ENCODE measurements at regions not wholly inside any gene's neighbourhood (a gene's known extent, or its start where the extent isn't known, plus 50 kb on each side); places are given as distances from the start of the nearest gene placed in this dataset.

DNA sequence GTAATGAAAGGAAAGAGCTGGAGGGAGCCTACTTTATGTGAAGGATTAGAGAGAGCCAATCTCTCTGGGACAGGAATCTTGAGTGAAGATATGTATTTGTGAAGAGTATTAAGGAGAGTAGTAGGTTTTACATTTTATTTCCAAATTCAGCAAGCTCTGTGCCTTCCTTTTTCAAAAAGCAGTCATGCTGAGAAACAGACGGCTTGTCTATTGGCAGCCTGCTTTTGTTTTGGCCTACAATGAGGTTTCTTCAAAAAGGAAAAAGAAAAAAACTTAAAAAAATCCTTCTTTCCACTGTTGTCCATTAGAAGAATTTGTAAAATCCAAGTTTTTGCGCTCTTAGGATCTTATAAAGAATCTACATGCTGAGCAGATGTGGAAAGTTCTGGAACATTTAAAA, 103.6 kb upstream of the PTGFR start:
- WGBS, 4 donors: 59 to 67% (median 66%) methylated on average over 2 of the region's 2 CpGs
- Histone ChIP-seq H3K4me3 (no peak overlapping the region), H3K27ac (peak overlapping the region in 3 of 12 donors; percentile 52 to 66 (median 65)), H3K9me3 (peaks cover 0 to 4% (median 0%) of the 10 kb centered on the region in 12 donors), H3K27me3 (no peaks in the 10 kb centered on the region), H3K4me1 (peaks cover 0 to 11% (median 0%) of the 10 kb centered on the region in 12 donors), H3K36me3 (no peaks in the 10 kb centered on the region)
- DNase-seq (no peak), ATAC-seq (no peak)
- TF ChIP-seq POLR2A (IDR thresholded peaks at IDR 0.05) (no peak), CTCF (IDR thresholded peaks at IDR 0.05) (no peak)
- intact Hi-C loops (cut with DNase I): no loop called here

DNA sequence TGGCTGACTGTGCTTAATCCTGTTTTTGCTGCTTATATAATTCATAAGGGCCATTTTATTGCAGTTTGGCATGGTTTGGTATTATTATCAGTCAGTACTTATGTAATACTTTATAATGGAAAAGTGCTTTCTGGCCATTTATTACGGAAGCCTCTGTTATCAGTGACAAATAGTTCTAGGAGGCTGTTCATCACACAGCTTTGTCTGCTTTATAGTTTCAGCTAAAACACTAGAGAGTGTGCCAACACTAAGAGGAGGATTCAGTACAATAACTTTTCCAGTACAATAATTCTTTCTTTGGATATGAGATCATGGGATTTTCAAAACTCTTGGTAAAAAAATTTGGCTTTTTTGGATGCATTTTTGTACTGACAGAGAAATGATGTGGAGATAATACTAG, 102.9 kb upstream of the PTGFR start:
- peaks cover 0 to 10% (median 0%) of the 10 kb centered on the region in 12 donors for H3K9me3 ChIP-seq
- intact Hi-C loops (cut with DNase I): no loop called here
- WGBS, 4 donors: 21 to 26% (median 24%) methylated on average over 1 of the region's 1 CpG
- no peak overlapping the region for H3K4me3 ChIP-seq
- no peak for TF ChIP-seq CTCF (IDR thresholded peaks at IDR 0.05)
- ATAC-seq: peak in 1 of 4 donors; percentile 56
- peaks cover 0 to 11% (median 0%) of the 10 kb centered on the region in 12 donors for H3K4me1 ChIP-seq
- H3K27me3 ChIP-seq: no peaks in the 10 kb centered on the region
- H3K27ac ChIP-seq: peak overlapping the region in 3 of 12 donors; percentile 52 to 66 (median 65)
- DNase-seq: no peak
- no peaks in the 10 kb centered on the region for H3K36me3 ChIP-seq

GRCh38 chr1:78388275-78388674, 102.5 kb upstream of the PTGFR start:
- no peak for TF ChIP-seq POLR2A (IDR thresholded peaks at IDR 0.05)
- no peak for TF ChIP-seq CTCF (IDR thresholded peaks at IDR 0.05)
- DNase-seq: no peak
- peaks cover 0 to 11% (median 0%) of the 10 kb centered on the region in 12 donors for H3K9me3 ChIP-seq
- no peak overlapping the region for H3K4me3 ChIP-seq
- H3K27me3 ChIP-seq: no peaks in the 10 kb centered on the region
- peak overlapping the region in 2 of 12 donors; percentile 63 to 66 for H3K27ac ChIP-seq
- ATAC-seq: no peak
- H3K4me1 ChIP-seq: peaks cover 0 to 11% (median 0%) of the 10 kb centered on the region in 12 donors
- no peaks in the 10 kb centered on the region for H3K36me3 ChIP-seq
- intact Hi-C loops (cut with DNase I): no loop called here

DNA sequence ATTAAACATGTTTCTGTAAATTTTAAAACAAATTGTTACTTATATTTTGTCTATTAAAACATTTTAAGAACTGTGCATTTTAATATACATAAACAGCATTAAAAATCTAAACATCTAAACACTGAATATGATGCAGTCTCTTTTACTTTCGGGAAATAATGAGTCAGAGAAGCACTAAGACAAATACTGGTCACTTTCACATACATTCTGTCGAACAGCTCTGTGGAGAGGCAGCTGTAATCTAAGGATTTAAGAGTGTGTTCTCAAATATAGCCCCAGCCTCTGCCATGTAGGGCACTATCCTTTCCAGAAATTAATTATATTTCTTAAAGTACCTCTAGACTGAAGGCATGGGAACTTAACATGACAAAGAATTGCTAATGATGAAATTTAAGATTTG, 89.6 kb upstream of the PTGFR start:
- Histone ChIP-seq H3K4me3 (no peak overlapping the region), H3K27ac (no peak overlapping the region), H3K4me1 (no peaks in the 10 kb centered on the region), H3K9me3 (peaks cover 0 to 6% (median 0%) of the 10 kb centered on the region in 12 donors), H3K27me3 (no peaks in the 10 kb centered on the region), H3K36me3 (no peaks in the 10 kb centered on the region)
- 64 to 67% (median 65%) methylated on average over 2 of the region's 2 CpGs for WGBS, 4 donors
- intact Hi-C loops (cut with DNase I): loop anchor here in 1 of 10 donors (10.0 kb wide), 1 partner anchor 56 kb away; no protein-coding TSS in a partner anchor
- no peak for DNase-seq
- no peak for TF ChIP-seq POLR2A (IDR thresholded peaks at IDR 0.05)
- no peak for TF ChIP-seq CTCF (IDR thresholded peaks at IDR 0.05)
- no peak for ATAC-seq

All from heart left ventricle (tissue), 16 donors.